Upper lobe of left lung (tissue), 6 donors: ENCODE measurements at regions not wholly inside any gene's neighbourhood (a gene's known extent, or its start where the extent isn't known, plus 50 kb on each side); places are given as distances from the start of the nearest gene placed in this dataset.
A peak's percentile ranks its signal among the peaks of the same experiment; 100 is the strongest.

Experiments
- ATAC-seq, 2 donors: fragments of 200-7000 bp; cut with Tn5 transposase; one replicate each; pipeline ENCODE4 v1.9.1; 2022; ENCODE audit warnings: mild to moderate bottlenecking in 2 of 2, moderate library complexity in 2 of 2; ENCODE audit not compliant: low FRiP score in 2 of 2
- DNase-seq, 2 donors: peaks; one replicate each; pipeline ENCODE4 v3.0.0-alpha.2; 2019 to 2020
- H3K27ac ChIP-seq, 4 donors: fragments of 200-600 bp; sonication (generic); one replicate each; pipeline ENCODE4 v1.5.1; 2016 to 2019
- H3K27me3 ChIP-seq, 4 donors: fragments of 200-600 bp; sonication (generic); one replicate each; pipeline ENCODE4 v1.5.1; 2017 to 2019
- H3K36me3 ChIP-seq, 4 donors: fragments of 200-600 bp; sonication (generic); one replicate each; pipeline ENCODE4 v1.5.1; 2016 to 2019
- H3K4me1 ChIP-seq, 4 donors: fragments of 200-600 bp; sonication (generic); one replicate each; pipeline ENCODE4 v1.5.1; 2018 to 2019
- H3K4me3 ChIP-seq, 4 donors: fragments of 200-600 bp; sonication (generic); one replicate each; pipeline ENCODE4 v1.5.1; 2017 to 2019; ENCODE audit warnings: mild to moderate bottlenecking in 2 of 4, moderate library complexity in 1 of 4
- H3K9me3 ChIP-seq, 4 donors: fragments of 200-600 bp; sonication (generic); one replicate each; pipeline ENCODE4 v1.5.1; 2018 to 2019
- CTCF ChIP-seq, 6 experiments: fragments of 450-650 bp in 4 of 6; fragments of 200-600 bp in 2 of 6; sonication (generic) in 2 of 6; IDR thresholded peaks; one replicate each; pipeline ENCODE4 v1.5.1; 2016 to 2019; ENCODE audit warnings: antibody characterized with exemption in 6 of 6
- EP300 ChIP-seq, 4 donors: sonication (generic); formaldehyde crosslinking; IDR thresholded peaks; one replicate each; pipeline ENCODE4 v1.5.1; 2017; ENCODE audit warnings: antibody characterized with exemption in 4 of 4, control low read depth in 2 of 4
- POLR2A ChIP-seq, 4 donors: fragments of 450-650 bp; IDR thresholded peaks; one replicate each; pipeline ENCODE4 v1.5.1; 2016 to 2017; ENCODE audit warnings: antibody characterized with exemption in 4 of 4, mild to moderate bottlenecking in 2 of 4
- POLR2AphosphoS5 ChIP-seq, 2 donors: sonication (generic); formaldehyde crosslinking; IDR thresholded peaks; one replicate each; pipeline ENCODE4 v1.5.1; 2017; ENCODE audit warnings: antibody characterized with exemption in 2 of 2
- WGBS, 2 donors: methylation state at CpG; one replicate each; pipeline ENCODE4 v1.1.5; 2017 to 2018; 5-methylcytosine and 5-hydroxymethylcytosine counted together
- donor health status: DM: no; HTN: no; CAD: no; lungs with moderate emphysema.
- donor health status: DM: no; HTN: yes; CAD: no; lungs with severe emphysema.

- no peaks in the 10 kb centered on the region for H3K9me3 ChIP-seq
- TF ChIP-seq EP300 (IDR thresholded peaks at IDR 0.05) (no peak), POLR2A (IDR thresholded peaks at IDR 0.05) (no peak), POLR2AphosphoS5 (IDR thresholded peaks at IDR 0.05) (no peak), CTCF (IDR thresholded peaks at IDR 0.05) (no peak)
- H3K4me3 ChIP-seq, result no peak overlapping the region
- H3K36me3 ChIP-seq, result no peaks in the 10 kb centered on the region
- H3K27ac ChIP-seq, result no peak overlapping the region
- 68 to 76% methylated on average over 9 to 13 of the region's 13 CpGs for WGBS, 2 donors
- ATAC-seq (no peak), DNase-seq (peak in 1 of 2 donors; percentile 24)
- no peaks in the 10 kb centered on the region for H3K27me3 ChIP-seq
- H3K4me1 ChIP-seq, result no peaks in the 10 kb centered on the region
Measured at GRCh38 chr11:112835591-112836255, 125.5 kb upstream of the NCAM1 start.

DNA sequence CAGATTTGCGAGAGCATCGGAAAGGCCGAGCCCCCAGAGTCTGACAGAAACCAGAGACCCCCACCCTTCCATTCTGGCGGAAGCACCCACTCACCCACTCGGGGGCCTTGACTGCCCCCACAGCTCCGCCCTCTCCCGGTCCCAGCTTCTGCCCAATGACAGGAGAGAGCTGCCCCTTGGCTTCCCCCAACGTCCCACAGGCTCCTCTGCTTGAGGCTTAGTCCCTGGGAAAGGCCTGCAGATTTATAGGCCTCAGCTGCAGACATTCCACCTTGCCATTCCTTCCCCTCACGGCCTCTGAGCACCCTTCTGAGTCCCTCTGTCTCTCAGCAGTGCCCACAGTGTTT, 125.0 kb upstream of the NCAM1 start:
- H3K27me3 ChIP-seq, result no peaks in the 10 kb centered on the region
- WGBS, 2 donors, result 65 to 69% methylated on average over 8 to 9 of the region's 9 CpGs
- DNase-seq, result peak in 1 of 2 donors; percentile 20

DNA sequence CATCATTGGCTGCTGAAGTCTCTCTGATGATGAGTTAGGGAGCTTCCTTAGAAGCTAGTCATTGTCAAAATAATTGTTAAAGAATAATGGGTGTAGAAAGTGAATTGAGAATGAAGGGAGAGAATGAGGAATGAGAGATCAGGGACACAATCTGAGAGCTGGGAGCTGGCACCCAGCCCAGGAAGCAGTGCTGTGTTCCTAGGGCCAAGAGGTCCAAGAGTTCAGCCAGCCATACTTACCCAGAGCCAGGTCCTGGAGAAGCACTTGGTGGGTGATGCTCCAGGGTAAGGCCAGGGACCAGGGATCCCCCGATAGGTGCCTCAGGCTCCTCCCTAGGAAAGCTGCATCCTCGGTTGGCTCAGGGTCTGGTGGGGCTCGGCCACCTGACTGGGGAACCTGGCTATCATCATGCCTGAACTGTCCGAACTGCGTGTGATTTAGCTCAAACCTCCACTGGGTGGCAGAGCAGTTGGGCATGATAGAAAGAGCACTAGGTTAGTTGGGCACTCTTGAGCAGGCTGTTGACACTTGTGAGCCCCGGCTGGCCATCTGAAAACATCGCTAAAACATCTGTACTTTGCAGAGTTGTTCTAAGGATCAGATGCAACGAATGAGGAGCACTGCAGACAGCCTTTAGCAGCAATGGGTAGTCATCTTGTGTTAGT, 123.9 kb upstream of the NCAM1 start:
- no peak overlapping the region for H3K4me3 ChIP-seq
- 62 to 86% methylated on average over 6 to 8 of the region's 8 CpGs for WGBS, 2 donors
- H3K4me1 ChIP-seq, result no peaks in the 10 kb centered on the region
- H3K36me3 ChIP-seq, result no peaks in the 10 kb centered on the region
- DNase-seq, result peak in 1 of 2 donors; percentile 6
- H3K27ac ChIP-seq, result no peak overlapping the region
- TF ChIP-seq CTCF (IDR thresholded peaks at IDR 0.05) (no peak), EP300 (IDR thresholded peaks at IDR 0.05) (no peak), POLR2A (IDR thresholded peaks at IDR 0.05) (no peak), POLR2AphosphoS5 (IDR thresholded peaks at IDR 0.05) (no peak)
- no peaks in the 10 kb centered on the region for H3K9me3 ChIP-seq
- no peak for ATAC-seq
- H3K27me3 ChIP-seq, result no peaks in the 10 kb centered on the region

More for the DNA sequence above, 125.0 kb upstream of the NCAM1 start:
- Histone ChIP-seq H3K9me3 (no peaks in the 10 kb centered on the region), H3K4me1 (no peaks in the 10 kb centered on the region), H3K27ac (no peak overlapping the region), H3K36me3 (no peaks in the 10 kb centered on the region), H3K4me3 (no peak overlapping the region)
- no peak for ATAC-seq
- TF ChIP-seq POLR2AphosphoS5 (IDR thresholded peaks at IDR 0.05), result no peak
- no peak for TF ChIP-seq CTCF (IDR thresholded peaks at IDR 0.05)
- TF ChIP-seq POLR2A (IDR thresholded peaks at IDR 0.05), result no peak
- TF ChIP-seq EP300 (IDR thresholded peaks at IDR 0.05), result no peak

DNA sequence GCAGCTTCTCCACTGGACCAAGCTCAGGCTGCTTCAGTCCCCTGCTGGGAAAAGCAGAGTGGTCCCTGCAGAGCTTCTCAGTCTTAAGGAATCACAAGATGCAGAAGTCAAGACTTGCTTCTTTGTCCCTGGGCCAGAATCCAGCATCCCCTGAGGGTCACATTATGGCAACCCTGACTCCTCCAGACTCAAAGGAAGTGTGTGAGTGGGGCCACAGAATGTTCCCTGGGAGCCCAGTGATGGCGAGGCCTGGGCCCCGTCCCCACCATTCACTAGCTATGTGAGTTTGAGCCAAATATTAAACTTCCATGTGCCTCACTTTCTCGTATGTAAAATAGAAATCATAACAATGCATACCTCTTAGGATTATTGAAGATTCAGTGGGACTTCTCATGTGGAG, 122.2 kb upstream of the NCAM1 start:
- Histone ChIP-seq H3K4me3 (no peak overlapping the region), H3K27me3 (no peaks in the 10 kb centered on the region), H3K27ac (no peak overlapping the region), H3K9me3 (no peaks in the 10 kb centered on the region), H3K36me3 (no peaks in the 10 kb centered on the region), H3K4me1 (no peaks in the 10 kb centered on the region)
- WGBS, 2 donors, result 76 to 83% methylated on average over 3 of the region's 3 CpGs
- TF ChIP-seq POLR2A (IDR thresholded peaks at IDR 0.05), result no peak
- no peak for TF ChIP-seq CTCF (IDR thresholded peaks at IDR 0.05)
- no peak for TF ChIP-seq POLR2AphosphoS5 (IDR thresholded peaks at IDR 0.05)
- TF ChIP-seq EP300 (IDR thresholded peaks at IDR 0.05), result no peak
- DNase-seq, result no peak
- ATAC-seq, result no peak

DNA sequence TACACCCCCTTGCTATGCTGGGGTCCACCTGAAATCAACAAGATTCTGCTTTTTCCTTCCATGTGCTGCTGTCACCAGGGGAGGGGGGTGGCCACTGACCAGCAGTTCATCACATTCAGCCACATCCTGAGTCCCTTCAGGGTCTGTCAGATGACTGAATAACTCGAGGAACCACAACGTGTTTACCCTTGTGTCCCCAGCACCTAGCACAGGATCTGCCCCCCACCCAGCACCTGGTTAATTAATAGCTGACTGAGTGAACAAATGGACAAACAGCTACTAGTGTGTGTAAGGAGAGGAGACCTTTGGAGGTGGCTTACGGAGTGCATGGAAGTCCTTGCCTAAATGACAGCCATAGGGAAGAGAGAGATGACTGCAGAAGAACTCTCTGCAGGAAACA, 119.5 kb upstream of the NCAM1 start:
- Histone ChIP-seq H3K4me1 (no peaks in the 10 kb centered on the region), H3K36me3 (no peaks in the 10 kb centered on the region), H3K27ac (no peak overlapping the region), H3K27me3 (no peaks in the 10 kb centered on the region), H3K4me3 (no peak overlapping the region), H3K9me3 (no peaks in the 10 kb centered on the region)
- DNase-seq (no peak), ATAC-seq (no peak)
- WGBS, 2 donors, result 33 to 41% methylated on average over 3 of the region's 3 CpGs
- TF ChIP-seq POLR2AphosphoS5 (IDR thresholded peaks at IDR 0.05) (no peak), CTCF (IDR thresholded peaks at IDR 0.05) (no peak), EP300 (IDR thresholded peaks at IDR 0.05) (no peak), POLR2A (IDR thresholded peaks at IDR 0.05) (no peak)
